ENCODE measurements at regions not wholly inside any gene's neighbourhood (a gene's known extent, or its start where the extent isn't known, plus 50 kb on each side); places are given as distances from the start of the nearest gene placed in this dataset.
"Not testable (repeated sequence)": the region's sequence is repeated elsewhere in the genome, so short reads cannot be mapped to it uniquely, and the experiment has no call there.

- no peak for DNase-seq (ENCODE audit: low spot score)
These were observed 1294.9 kb upstream of the CITED2 start for GRCh38 chr6:140669321-140669720.

GRCh38 chr6:140663772-140664171 lies 1289.3 kb upstream of the CITED2 start:
- no peak for DNase-seq (ENCODE audit: low spot score)

- DNase-seq (ENCODE audit: low spot score), result no peak
These were observed 1288.6 kb upstream of the CITED2 start for GRCh38 chr6:140663094-140663493.

- DNase-seq (ENCODE audit: low spot score), result no peak
These were observed 1287.2 kb upstream of the CITED2 start for GRCh38 chr6:140661691-140662090.

GRCh38 chr6:140660295-140660694 lies 1285.8 kb upstream of the CITED2 start:
- DNase-seq (ENCODE audit: low spot score), result no peak

GRCh38 chr6:140653972-140654371 lies 1279.5 kb upstream of the CITED2 start:
- DNase-seq (ENCODE audit: low spot score), result no peak

GRCh38 chr6:140653506-140653905 lies 1279.1 kb upstream of the CITED2 start:
- DNase-seq (ENCODE audit: low spot score), result no peak

GRCh38 chr6:140649502-140649901 lies 1275.1 kb upstream of the CITED2 start:
- DNase-seq (ENCODE audit: low spot score), result not testable (repeated sequence)

GRCh38 chr6:140647322-140647721 lies 1272.9 kb upstream of the CITED2 start:
- DNase-seq (ENCODE audit: low spot score), result not testable (repeated sequence)

GRCh38 chr6:140644017-140644416 lies 1269.6 kb upstream of the CITED2 start:
- no peak for DNase-seq (ENCODE audit: low spot score)

- DNase-seq (ENCODE audit: low spot score), result no peak
These were observed 1267.0 kb upstream of the CITED2 start for GRCh38 chr6:140641412-140641811.

- DNase-seq (ENCODE audit: low spot score), result no peak
These were observed 1262.5 kb upstream of the CITED2 start for GRCh38 chr6:140636908-140637402.

- no peak for DNase-seq (ENCODE audit: low spot score)
These were observed 1261.9 kb upstream of the CITED2 start for GRCh38 chr6:140636271-140636907.

GRCh38 chr6:140627002-140627401 lies 1252.6 kb upstream of the CITED2 start:
- no peak for DNase-seq (ENCODE audit: low spot score)

- DNase-seq (ENCODE audit: low spot score), result peak; percentile 16
These were observed 1249.0 kb upstream of the CITED2 start for GRCh38 chr6:140623498-140623897.

- DNase-seq (ENCODE audit: low spot score), result no peak
These were observed 1246.0 kb upstream of the CITED2 start for GRCh38 chr6:140620496-140620895.

- DNase-seq (ENCODE audit: low spot score), result no peak
These were observed 1235.5 kb upstream of the CITED2 start for GRCh38 chr6:140609956-140610355.

GRCh38 chr6:140609321-140609720 lies 1234.9 kb upstream of the CITED2 start:
- no peak for DNase-seq (ENCODE audit: low spot score)

- DNase-seq (ENCODE audit: low spot score), result no peak
These were observed 1230.3 kb upstream of the CITED2 start for GRCh38 chr6:140604786-140605185.

- DNase-seq (ENCODE audit: low spot score), result no peak
These were observed 1228.2 kb upstream of the CITED2 start for GRCh38 chr6:140602431-140603248.

GRCh38 chr6:140601021-140601808 lies 1226.8 kb upstream of the CITED2 start:
- no peak for DNase-seq (ENCODE audit: low spot score)

- no peak for DNase-seq (ENCODE audit: low spot score)
These were observed 1225.5 kb upstream of the CITED2 start for GRCh38 chr6:140599916-140600315.

- no peak for DNase-seq (ENCODE audit: low spot score)
These were observed 1222.7 kb upstream of the CITED2 start for GRCh38 chr6:140597181-140597580.

All from kidney capillary endothelial cell (primary cell).